HG02943 (cell line): ENCODE measurements at regions not wholly inside any gene's neighbourhood (a gene's known extent, or its start where the extent isn't known, plus 50 kb on each side); places are given as distances from the start of the nearest gene placed in this dataset.

Experiments
- ATAC-seq: cut with Tn5 transposase; IDR thresholded peaks from one replicate; pipeline ENCODE4 v1.9.1; 2021; ENCODE audit warnings: mild to moderate bottlenecking, low read depth, moderate library complexity; ENCODE audit not compliant: unreplicated experiment

GRCh38 chr4:20504146-20504545 is 196.1 kb upstream of the PACRGL start:
- ATAC-seq: no peak

DNA sequence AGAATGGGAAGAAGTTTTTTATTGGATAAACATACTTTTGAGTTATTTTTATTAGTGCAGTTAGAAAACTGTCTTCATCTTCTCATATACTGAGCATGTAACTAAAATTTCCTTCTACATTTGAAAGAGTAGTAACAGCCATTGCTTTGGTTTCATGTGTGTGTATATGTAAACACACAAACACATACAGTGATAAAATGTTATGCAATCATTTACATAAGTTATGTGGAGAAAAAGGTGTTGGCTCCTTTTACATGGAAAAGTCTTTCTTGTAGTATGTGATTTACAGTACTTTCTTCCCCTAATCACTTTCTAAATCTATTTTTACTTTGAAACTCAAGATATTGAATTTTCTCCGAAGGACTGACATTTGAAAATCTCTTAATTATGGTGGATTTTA is 194.3 kb upstream of the PACRGL start:
- no peak for ATAC-seq

- ATAC-seq: no peak
These were observed 193.4 kb upstream of the PACRGL start for GRCh38 chr4:20506827-20507226.

- no peak for ATAC-seq
These were observed 190.9 kb upstream of the PACRGL start for GRCh38 chr4:20509315-20509714.

GRCh38 chr4:20512033-20512792 is 188.0 kb upstream of the PACRGL start:
- ATAC-seq: no peak

DNA sequence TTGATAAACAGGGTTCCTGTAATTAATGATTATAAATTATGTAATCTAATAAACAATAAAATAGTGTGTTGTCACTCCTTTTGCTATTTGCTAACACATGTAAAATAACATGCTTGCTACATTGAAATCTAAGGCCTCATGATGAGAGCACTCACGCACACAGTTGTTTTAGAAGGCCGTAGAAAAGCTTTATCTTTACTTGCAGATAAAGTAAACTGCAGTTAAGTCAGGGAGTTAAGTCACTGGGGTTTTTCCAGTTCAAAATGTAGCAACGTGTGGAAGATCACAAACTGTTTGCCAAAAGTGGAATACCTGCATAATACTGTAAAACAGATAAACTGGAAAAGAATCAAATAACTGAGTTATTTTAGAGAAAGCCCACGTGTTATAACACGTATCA is 187.3 kb upstream of the PACRGL start:
- no peak for ATAC-seq

- no peak for ATAC-seq
These were observed 179.4 kb upstream of the PACRGL start for GRCh38 chr4:20520901-20521300.

DNA sequence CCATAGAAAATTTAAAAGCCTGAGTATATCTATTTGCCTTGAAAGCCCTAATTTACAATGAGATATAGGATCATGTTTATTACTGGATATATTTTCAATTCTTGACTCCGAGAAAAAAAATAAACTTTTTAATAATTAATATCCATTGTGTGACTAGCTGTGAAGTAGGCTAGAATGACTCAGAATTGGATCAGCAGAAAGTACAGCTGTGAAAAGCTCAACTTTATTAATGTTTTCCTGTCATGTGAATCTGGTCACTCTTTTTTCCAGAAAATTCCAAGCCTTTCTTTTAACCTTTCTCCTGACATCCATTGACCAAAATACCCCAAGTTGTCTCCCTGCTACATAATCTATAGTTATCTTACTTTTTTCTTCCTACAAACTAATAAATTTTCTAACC is 171.8 kb upstream of the PACRGL start:
- ATAC-seq: no peak

DNA sequence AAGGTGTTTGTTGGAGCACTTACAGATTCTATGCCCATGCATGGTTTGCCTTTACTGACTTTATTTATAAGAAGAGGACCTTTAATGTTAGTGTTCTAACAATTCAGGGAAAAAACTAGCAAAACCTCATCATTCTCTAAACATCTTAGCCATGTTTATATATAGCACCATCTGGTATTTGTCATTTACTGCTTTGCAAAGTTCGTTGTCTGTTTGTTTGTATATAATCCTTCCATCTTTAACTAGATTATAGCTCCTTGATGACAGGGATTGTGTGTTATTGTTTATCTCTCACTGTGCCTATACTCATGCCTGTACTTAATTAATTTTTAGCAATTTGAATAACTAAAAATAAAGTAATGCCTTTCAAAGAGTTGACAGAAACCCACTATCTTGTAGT is 170.6 kb upstream of the PACRGL start:
- no peak for ATAC-seq

DNA sequence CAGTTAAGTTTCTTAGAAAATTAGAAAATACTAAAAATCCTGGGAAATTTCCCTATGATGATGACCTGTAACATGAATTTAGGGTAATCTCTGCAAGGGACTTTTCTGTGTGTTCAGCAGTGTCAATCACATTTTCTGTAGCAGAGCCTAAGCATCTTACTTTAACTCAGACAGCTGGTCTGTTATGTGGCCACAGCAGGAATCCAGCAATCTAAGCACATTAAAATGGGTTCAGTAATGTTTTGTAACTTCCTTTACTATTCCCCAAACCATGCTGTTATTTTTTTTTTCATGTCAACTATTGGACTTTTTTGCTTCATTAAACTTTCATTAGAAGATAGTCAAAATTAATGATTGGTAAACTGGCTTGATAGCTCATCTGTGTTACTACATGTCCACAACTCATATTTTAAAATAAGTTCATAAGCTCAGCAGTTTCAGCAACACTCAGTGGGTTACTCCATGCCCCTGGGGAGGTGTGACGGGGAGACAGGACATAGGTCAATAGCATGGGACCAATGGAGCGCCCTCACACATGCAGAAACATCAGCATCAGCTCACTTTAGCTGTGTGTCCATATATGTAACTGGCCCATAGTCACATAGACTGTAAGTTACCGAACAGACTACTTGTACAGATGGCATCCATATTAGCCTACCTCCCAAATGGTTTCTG is 168.0 kb upstream of the PACRGL start:
- no peak for ATAC-seq

DNA sequence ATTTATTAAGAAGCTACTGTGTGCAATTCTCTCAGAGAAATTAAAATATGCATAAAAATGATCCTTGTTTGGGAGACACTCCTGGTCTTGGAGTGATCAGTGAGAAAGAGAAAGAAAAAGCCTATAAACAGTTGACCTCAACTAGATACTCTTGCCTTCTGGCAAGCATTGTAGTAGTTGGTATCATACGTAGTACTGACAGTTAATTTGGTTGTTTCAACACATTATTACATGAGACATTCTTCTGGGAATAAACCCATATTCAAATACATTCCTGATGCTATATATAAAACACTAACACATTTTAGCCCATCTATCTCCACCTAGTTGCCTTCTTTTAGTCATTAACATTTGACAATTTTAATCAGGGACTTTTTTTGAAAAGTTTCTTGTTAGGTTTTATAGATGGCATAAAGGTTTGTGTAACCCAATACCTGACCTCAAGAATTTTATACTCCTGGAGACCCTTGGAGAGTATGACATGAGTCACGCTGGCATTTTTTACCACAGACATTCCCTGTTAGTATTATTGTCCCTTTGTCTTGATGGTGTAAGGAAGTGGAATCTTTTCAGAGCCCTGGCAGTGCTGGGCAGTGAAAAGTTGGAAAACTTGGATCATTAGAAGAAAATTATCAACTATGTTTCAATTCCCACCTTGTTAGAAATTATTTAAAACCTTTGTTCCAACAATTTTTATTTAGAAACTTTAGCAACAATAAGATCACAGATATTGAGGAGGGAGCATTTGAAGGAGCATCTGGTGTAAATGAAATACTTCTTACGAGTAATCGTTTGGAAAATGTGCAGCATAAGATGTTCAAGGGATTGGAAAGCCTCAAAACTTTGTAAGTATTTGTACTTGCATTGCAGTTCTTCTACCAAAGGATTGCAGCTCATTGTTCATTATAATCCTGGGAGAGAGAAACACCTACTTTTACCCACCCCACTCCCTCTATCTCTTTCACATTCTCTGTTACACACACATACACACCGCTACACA is 167.1 kb upstream of the PACRGL start:
- no peak for ATAC-seq

- ATAC-seq: no peak
These were observed 161.4 kb upstream of the PACRGL start for GRCh38 chr4:20538905-20539304.

DNA sequence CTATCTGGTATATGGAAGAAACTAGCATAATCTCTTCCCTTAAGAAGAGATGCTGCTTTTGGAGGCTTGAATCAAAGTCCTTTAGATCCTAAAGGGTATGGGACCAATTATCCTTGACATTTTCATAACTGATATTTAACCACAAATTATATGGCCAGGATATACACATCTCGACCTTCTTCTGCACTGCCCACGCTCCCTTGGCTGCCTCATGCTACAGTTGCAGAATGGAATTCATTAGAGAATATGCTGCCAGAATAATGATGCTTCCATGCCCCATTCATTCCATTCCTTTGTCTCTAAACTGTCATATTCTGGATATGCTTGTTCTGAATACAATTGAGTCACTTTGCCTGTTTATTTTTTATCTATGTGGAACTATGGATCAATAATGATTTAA is 157.1 kb upstream of the PACRGL start:
- no peak for ATAC-seq

GRCh38 chr4:20544645-20545044 is 155.6 kb upstream of the PACRGL start:
- ATAC-seq: no peak

DNA sequence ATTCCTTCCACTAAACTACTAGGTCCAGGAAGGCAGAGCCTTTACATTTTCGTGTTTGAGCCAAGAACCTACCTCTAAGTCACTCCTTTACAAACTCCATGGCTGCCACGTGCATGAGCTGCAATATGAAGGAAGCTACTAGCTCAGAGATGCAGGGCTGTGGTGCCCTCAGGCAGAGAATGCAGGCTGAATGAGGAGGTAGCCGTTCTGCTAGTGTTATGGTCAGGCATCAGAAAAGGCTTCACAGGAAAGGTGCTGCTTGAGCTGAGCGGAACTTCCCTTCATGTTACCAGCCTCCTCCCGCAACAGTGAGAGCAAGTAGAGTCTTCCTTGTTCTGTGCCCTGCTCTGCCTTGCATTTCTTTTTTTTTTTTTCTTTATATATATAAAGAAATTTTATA is 148.3 kb upstream of the PACRGL start:
- ATAC-seq: no peak

DNA sequence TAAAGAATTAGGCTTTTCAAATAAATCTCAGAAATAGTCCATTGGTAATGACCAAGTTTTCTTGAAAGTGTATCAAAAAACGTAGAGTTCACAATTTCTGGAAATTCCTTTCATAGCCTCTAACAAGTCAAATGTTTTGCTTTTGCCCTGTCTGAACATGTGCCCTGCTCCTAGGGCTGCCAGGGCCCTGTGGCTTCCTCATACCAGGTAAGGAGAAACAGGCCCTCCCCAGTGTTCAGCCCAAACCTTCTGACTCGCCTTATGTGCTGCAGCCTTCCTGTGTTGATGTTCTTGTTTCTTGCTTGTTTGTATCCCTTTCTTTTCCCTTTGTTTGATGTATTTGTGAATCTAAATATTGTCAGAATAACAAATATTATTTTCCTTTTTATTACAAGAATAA is 146.1 kb upstream of the PACRGL start:
- no peak for ATAC-seq

- no peak for ATAC-seq
These were observed 135.1 kb upstream of the PACRGL start for GRCh38 chr4:20565075-20565721.

DNA sequence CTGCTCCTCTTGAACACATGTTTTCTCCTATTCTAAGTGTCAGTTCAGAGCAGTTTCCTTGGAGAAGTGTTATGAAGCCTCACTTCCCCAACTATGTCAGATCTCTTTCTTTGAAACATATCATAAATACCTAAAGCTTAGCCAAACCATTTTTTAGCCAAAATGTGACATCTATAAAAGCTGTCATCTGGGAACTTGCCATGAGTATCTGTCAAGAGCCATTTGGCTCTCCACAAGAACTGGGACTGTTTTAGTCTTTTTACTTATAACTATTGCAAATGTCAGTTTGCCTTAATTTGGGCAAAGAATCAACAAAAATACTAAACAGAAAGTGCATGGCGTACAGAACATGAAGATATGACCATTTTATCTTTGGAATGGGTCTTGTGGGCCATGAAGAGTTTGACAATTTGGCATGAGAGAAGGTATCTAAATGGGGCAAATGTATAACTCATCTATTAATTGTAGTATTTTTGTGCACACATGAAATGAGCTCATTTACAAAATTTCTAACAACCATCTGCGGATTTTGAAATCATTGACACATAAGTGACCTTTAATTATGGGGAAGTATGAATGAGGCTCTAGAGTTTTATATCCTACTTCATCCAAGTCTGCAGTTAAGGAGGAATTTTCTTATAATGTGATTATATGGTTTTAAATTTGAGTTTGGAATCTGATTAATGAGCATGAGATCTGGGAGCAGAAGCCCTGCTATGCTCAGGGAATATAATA is 129.1 kb upstream of the PACRGL start:
- ATAC-seq: no peak

DNA sequence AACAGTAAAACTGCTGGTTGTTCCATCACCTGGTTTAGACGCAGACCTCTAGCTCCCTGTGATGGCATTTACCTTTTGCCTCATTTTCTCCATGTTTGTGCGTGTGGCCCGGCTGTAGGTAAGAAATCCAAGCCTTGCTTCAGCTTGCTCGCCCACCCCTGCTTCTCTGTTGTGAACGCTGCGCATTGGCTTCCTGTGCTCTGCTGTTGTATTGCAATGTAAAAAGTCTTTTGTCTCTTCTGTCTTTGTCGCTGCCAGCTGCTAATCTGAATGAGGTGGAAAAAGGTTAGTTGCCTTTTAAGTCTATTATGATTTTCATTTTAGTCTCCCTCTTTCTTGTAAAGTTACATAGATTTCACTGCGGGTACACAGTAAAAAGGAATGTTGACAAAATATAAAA is 127.3 kb upstream of the PACRGL start:
- no peak for ATAC-seq

- no peak for ATAC-seq
These were observed 125.3 kb upstream of the PACRGL start for GRCh38 chr4:20574986-20575385.
